ENCODE measurements at regions not wholly inside any gene's neighbourhood (a gene's known extent, or its start where the extent isn't known, plus 50 kb on each side); places are given as distances from the start of the nearest gene placed in this dataset.
A peak's percentile ranks its signal among the peaks of the same experiment; 100 is the strongest.

- DNase-seq: peak; percentile 76
Observed at GRCh38 chr22:25368271-25368670, 148.8 kb downstream of the CRYBB2 start.

DNA sequence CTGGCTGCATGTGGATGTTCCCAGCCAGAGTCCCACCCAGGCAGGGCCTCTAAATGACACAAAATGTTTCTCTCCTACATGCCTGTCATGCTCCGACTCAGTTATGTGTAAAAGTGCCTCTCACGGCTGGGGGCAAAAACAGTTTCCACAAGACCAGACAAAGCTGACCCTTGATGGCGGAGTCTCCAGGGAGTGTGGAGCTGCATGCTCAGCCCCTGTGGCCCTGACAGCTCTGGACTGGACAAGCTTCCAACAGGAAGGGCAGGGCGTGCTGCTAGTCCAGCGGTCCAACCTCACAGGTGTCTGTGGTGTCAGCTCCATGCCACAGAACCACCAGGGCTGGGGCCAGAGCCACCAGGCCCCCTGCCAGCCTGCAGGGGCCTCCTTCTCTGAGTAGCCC, 149.6 kb downstream of the CRYBB2 start:
- no peak for DNase-seq

GRCh38 chr22:25370322-25370721, 150.9 kb downstream of the CRYBB2 start:
- no peak for DNase-seq

DNA sequence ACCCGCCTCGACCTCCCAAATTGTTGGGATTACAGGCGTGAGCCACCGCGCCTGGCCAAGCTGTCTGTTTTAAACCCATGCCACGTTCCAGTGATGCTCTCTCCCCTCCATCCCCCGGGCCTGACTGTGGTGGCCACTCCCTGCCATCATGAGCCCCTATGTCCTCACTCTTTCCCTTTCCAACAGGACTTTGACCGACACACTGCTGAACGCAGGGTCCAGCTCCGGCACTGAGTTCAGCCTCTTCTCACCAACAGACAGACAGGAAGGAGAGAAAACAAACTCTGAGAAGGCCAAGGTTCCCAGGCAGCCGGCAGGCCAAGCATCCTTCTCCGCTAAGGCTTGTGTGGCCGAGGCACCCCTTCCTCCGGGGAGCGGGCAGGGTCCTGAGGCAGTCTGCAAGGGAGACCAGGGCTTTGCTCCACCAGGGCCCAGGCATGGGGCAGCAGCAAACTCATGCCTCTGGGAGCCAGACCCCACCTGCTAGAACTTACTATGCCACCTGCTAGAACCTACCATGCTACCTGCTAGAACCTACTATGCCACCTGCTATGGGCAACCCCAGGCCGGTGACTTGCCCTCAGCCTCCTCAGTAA, 152.7 kb downstream of the CRYBB2 start:
- no peak for DNase-seq

GRCh38 chr22:25373961-25374360, 154.5 kb downstream of the CRYBB2 start:
- no peak for DNase-seq

- DNase-seq: no peak
Observed at GRCh38 chr22:25374869-25375268, 155.4 kb downstream of the CRYBB2 start.

DNA sequence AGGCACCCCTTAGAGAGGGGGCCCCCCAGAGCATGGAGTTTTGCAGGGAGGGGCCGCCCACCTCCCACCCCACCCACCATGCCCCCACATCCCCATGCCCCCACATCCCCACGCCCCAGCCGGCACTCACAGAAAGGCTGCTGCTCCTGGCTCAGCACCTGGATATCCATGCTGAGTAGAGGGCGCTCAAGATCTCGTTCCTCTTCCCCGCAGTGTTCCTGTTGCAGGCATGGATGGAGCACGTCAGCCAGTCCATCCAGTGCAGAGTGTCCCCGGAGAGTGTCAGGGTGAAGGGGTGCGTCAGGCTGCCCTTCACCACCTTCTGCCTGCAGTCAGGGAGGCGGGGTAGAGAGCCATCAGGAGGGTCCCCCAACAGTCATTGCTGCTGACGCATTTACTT, 156.2 kb downstream of the CRYBB2 start:
- no peak for DNase-seq

DNA sequence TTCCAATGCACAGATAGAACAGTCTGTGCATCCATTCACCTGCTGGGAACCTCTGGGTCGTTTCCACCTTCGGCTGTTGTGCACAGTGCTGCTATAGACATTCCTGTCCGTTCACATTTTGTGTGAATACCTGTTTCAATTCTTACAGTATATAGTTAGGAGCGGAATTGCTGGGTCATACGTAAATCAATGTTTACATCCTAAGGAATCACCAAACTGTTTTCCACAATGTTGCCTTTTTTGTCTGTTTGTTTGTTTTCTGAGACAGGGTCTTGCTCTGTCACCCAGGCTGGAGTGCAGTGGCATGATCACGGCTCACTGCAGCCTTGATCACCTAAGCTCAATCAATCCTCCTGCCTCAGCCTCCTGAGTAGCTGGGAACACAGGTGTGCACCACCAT, 158.3 kb downstream of the CRYBB2 start:
- no peak for DNase-seq

DNA sequence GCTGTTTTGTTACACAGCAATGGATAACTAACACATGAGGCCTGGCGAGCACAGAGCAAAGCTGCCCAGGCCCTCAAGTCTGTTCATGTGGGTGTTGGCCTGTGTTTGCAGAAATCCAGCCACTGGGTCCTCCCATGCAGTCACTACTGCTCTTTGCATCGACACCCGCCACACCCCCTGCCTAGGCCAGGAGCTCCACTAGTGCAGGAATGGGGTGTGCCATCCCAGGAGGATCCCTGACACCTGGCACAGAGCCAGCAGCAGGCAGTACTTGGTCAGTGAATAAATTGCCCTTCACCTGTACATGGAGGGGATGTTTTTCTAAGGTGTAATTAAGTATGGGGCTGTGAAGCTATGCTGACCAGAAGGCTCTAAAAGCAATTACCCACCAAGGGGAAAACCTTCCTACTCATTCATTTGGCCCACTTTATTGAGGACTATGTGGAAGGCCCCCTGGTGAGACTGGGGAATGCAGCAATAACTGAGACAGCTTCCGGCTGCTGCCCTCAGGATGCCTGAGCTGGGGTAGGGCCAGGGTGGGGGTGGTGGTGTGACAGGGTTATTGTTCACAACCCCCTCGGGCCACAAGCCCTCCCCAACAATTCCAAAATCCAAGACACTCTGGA, 160.8 kb downstream of the CRYBB2 start:
- no peak for DNase-seq

DNA sequence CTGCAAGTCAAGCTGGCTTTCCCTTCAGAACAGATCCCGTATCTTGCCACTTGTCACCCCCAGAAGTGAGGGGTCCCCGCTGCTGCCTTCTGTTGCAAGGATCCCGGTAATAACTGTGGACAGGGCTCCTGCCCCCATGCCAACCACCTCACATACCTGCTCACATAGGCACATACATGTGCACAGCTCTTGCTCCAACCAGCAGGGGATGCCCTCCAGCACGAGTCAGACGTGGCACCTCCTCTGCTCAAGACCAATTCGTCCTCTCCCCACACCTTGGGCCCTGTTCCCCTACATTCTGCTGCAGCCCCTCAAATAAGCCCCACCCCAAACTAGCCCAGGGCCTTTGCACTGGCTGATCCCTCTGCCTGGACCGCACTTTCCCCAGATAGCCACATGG, 163.3 kb downstream of the CRYBB2 start:
- no peak for DNase-seq

- no peak for DNase-seq
Observed at GRCh38 chr22:25383278-25383820, 163.9 kb downstream of the CRYBB2 start.

GRCh38 chr22:25383892-25384291, 164.5 kb downstream of the CRYBB2 start:
- no peak for DNase-seq

GRCh38 chr22:25386538-25386884, 167.1 kb downstream of the CRYBB2 start:
- no peak for DNase-seq

GRCh38 chr22:25388415-25388814, 169.0 kb downstream of the CRYBB2 start:
- DNase-seq: no peak

DNA sequence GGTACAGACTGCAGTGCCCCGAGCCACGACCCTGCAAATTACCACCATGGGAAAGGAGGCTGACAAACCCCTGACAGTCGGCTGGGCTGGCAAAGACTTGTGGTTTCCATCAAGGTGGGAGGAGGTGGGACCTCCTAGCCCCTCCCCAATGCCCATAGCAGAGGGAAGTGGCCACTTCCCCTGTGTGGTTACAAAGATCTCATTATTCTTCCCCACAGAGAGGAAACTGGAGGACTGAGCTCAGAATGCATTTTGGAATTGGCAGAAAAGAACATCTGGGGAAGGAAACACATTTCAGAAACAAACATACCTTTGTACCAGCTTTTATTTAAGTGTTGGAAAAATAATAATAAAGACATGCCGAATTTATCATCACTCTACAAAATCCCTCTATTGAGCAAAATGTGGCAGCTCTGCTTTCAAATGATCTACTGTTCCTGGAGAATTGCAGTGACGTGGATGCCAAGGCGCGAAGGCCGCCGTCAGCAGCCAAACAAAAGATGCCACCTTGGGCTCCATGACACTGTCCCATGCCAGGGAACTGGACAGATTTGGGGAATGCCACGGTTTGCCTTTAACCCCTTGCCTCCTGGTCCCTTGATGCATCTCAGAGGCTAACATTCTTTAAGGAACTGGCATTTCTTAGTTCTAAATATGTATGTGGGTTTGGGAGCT, 169.6 kb downstream of the CRYBB2 start:
- DNase-seq: no peak

DNA sequence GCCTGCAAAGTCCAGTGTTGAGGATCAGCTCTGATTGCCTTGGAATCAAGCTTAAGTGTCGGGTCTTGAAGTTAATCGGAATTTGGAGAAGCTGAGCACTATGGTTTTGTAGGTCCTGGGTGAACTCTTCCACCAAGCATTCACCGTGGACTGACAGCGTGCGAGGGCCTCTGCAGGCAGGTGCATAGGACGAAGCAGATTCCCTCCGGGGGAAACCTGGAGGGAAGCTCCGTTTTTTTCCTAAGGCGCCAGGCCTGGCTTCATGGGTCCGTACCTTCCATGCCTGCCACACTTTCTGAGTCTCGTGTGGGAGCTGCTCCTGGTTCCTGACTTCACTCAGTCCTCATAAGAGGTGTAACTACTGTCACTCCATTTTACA, 170.1 kb downstream of the CRYBB2 start:
- DNase-seq: no peak

DNA sequence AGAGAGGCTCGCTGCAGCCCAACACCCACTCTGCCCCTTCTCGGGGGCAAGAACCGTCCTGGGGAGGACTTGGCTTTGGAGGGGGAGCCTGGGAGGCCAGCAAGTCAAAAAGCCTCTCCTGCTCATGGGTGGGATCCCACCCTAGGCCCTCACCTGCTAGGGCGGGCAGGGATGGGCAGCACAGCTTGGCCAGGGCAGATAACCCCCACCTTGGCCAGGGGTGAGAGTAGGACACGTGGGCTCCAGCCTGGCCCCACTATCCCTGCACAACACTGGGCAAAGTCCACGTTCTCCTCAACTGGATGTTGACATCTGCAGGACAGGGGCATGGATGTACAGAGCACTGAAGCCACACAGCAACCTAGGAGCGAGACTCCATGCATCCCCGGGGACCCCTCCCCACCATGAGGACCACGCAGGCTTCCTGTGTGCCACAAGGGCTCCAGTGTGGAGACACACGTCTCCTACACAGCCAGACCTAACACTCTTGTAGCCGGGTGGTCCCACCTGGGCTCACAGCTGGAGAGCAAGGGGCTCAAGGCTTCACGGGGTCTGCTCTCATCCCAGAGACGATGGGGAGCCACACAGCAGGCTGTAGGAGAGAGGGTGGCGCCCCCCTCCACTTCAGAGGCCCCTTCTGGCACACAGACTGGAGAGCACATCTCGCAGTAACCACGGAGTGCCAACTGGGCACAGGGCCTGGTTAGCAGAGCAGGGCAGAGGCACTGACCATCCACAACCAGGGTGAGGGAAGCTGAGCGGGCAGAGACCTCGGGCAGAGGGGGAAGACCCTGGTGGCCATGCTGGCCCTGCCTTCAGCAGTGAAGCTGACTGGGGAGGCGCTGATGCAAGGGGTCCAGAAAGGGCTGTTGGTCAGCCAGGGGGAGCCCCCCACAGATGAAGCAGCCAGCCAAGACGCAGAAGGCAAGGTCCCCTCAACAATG, 171.1 kb downstream of the CRYBB2 start:
- no peak for DNase-seq

- no peak for DNase-seq
Observed at GRCh38 chr22:25392584-25392983, 171.9 kb upstream of the GRK3 start.

DNA sequence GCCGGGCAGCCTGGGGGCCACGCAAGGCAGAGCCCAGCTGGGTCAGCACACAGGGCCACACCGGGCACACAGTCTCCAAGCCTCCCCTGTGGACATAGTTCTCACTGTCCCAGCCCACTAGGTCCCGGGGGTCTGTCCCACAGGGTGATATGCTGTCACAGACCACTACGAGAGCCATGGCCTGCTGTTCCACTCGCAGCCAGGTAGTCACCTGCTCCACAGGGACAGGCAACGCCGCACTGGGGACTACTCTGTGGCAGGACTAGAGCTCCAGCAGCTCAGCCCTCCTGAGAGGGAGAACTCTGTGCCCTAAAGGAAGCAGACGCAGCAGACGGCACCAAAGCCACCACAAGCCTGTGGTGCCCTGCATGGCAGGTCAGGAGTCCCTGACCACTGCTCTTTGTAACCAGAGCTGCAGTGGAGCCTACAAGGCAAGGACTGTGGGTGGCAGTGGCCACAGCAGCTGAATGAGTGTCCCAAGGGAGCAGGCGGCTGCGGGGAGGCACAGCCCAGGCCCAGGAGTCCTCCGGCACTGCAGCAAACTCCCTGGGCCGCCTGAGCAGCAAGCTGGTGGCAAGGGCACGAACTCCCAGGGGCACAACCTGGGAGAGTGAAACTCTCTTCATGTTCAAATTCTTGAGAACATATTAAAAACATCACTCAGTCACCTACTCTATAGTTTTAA, 171.2 kb upstream of the GRK3 start:
- DNase-seq: no peak

GRCh38 chr22:25395468-25395867, 169.0 kb upstream of the GRK3 start:
- DNase-seq: no peak

GRCh38 chr22:25395915-25396314, 168.6 kb upstream of the GRK3 start:
- no peak for DNase-seq

- DNase-seq: no peak
Observed at GRCh38 chr22:25396615-25397200, 167.8 kb upstream of the GRK3 start.
